GM18873 (cell line): ENCODE measurements at regions not wholly inside any gene's neighbourhood (a gene's known extent, or its start where the extent isn't known, plus 50 kb on each side); places are given as distances from the start of the nearest gene placed in this dataset.
"Not testable (repeated sequence)": the region's sequence is repeated elsewhere in the genome, so short reads cannot be mapped to it uniquely, and the experiment has no call there.

Experiments used
- ATAC-seq: cut with Tn5 transposase; IDR thresholded peaks from one replicate; pipeline ENCODE4 v1.9.1; 2021; ENCODE audit warnings: mild to moderate bottlenecking, moderate library complexity, moderate number of reproducible peaks; ENCODE audit not compliant: unreplicated experiment, low FRiP score

DNA sequence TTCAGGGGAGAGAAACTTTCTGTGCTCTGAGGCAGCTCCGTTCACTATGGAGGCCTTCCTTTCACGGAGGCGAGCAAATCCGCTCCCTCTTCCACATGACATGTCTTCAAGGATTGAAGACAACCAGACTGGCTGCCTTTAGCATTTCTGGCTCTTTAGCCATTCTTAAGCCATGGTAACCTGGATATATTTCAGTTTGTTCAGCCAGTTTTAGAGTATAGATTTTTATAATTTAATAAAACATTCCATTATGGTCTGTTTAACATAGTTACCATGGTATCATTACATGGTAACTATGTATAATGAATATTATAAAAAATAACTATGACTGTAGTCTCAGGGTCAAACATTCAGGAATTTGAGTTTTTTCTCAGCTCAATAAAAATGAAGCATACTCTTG is 54.2 kb upstream of the NFIA start:
- ATAC-seq, result no peak

DNA sequence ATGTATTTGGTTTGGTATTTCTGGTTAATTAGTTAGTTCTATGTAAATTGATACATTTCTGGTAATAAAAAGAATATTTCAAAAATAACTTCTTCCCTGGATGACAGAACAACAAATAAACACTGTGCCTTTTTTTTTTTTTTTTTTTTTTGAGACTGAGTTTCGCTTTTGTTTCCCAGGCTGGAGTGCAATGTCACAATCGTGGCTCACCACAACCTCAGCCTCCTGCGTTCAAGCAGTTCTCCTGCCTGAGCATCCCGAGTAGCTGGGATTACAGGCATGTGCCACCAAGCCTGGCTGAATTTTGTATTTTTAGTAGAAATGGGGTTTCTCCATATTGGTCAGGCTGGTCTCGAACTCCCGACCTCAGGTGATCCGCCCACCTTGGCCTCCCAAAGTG is 64.3 kb upstream of the NFIA start:
- not testable (repeated sequence) for ATAC-seq

DNA sequence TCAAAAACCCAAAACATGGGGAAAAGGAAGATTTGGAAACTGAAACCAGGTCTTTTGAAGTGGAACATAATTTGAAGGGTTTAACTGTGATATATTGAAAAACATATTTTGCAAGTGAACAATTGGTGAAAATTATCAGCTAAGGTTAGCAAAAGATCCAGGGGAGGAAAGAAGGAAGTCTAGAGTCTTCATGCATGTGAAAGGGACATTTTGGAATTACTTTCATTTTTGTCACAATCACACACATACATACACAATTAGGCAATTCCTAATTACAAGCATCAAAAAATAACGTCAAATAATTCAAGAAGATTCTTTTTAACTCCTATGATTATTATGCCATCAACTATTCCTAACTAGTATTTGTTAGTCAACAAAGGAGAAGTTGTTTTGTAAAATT is 64.7 kb upstream of the NFIA start:
- no peak for ATAC-seq

DNA sequence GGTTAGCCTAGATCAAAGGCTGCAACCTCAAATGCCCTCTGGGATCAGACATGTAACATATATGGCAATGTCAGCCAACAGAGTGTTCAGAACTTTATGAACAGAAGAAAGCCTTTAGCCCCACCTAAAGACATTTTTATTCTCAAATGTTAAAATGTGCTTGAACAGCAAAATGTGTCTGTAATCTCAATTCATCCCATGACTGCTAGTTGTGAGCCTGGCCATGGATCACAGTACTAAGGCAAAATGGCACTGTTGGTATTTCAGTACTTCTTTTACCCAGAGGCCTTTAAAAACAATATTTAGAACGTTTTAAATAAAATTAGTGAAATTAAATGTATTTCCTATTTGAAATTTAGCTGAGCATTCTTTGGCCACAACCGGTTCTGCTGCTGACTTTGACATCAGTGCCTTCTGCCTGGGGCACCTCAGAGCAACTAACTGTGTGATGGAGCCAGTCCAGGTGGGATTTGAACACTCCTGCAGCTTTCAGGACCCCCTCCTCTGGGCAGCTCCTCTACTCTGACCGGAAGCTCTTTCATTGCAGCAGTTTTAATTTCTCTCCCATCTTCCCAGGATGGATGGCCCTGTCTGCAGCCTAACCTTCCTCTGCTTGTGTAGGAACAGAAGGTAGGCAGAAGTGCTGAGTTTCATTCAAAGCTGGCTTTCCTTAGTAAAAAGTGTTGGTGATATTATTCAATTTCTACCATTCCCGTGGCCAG is 68.3 kb upstream of the NFIA start:
- no peak for ATAC-seq

DNA sequence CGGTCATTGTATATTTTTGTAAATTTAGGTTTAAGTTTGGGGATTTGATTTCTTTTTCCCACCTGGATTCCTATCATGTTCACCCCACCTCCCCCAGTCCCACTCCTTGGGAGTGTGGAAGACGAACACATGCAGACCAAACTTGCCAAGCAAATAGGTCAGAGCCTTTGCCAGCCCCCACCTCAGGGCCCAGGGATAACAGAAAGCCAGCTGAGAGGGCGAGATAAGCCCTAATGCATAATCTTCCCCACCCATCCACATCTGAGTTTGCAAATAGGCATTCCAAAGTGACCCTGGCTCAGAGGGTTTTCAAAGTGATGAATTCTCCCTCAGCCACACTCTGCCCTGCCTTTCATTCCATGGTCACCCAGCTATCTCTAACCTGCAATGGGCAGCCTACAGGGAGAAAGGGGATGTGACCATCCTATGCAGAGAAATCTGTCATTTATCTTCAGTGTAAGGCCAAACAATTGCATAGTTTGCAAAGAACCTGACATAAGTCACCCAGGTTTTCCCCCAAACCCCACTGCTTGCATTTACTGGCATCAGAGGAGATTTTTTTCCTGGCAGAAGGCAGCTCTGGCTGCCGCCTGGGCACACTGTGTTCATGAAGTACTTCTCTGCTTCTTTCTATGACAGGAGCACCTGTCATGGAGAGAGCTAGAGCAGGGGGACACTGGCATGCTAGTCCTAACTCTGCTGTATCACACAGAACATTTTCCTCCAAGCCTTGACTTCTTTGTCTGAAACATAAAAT is 69.0 kb upstream of the NFIA start:
- ATAC-seq, result no peak

DNA sequence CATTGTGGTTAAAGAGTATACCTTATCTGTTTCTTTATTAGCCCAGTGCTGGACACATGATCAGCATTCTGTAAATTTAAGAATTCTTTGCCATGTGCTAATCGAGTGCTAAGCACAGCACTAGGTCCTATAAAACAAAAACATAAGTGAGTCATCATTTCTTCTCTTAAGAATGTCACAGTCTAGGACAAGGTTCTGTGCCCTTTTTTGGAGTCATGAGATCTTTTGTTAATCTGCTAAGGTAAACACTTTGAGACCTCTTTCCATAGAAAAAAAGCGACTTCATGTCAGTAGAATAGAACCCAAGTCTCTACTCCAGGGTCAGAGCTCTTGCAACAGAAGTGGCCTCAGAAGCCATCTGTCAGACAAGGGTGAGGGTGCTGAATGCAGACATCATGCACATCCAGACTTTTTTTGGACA is 70.0 kb upstream of the NFIA start:
- no peak for ATAC-seq

DNA sequence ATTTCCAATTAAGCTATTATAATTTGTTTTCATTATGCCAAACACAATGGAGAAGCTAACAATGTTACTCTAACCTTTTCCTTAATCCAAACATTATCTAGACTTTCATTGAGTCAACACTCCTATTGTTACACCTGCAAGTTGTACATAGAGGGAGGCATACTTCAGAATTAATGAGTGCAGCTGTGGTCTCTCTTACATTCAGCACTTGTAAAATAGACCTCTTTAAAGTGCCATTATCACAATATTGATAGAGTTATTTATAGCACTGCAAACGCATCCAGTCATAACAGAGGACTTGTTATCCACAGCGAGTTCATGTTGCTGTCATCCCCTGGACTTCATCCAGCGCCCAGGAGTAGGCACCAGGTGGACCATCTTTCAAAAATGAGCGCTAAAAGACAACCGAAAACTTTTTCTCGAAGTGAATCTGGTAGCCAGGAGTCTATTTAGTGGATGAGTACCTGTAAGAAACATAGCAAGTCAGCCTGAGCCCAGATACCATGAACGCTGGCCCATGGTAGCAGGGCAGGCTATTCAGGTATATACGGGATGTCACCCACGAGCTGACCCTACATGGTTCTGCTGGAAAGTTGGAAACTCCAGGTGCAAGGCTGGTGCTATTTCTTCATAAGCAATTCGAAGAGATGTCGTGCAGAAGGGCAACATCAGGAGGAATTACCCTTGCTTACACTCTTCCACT is 70.6 kb upstream of the NFIA start:
- no peak for ATAC-seq

DNA sequence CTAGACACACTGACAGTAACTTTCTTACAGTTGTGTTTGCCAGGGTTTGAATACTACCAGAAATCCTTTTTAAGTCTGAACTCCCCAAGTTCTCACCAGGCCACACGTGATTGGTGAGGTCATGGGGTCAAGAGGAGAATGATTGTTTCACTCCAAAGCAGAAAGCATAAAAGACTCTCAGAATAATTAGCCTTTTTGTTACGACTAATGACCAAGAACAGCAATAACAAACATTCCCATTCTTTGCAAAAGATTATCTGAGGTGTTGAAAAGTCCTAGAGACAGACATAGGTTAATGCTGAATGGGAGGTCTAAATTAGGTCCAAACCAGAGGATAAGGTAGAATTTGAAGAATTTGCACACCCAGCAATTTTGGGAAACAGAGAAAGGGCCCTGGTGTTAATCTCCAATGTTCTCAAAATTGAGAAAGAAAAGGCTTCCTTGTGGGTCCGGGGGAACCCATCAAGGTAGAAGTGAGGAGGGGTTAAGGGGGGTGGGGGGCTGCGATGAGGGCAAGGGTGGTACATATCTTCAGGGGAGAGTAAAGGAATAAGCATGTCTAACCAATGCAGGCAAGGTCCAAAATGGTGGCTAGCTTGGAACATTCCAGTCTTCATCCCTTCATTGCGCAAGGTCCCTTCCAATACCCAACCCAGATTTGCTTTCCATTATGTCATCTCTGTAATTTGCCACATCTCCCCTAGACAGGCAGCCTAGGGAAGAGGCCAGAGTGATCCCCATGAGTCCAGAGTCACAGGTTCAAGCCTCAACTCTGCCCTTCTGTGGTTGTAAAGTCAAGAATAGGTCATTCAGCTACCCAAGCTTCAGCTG is 74.6 kb upstream of the NFIA start:
- no peak for ATAC-seq

DNA sequence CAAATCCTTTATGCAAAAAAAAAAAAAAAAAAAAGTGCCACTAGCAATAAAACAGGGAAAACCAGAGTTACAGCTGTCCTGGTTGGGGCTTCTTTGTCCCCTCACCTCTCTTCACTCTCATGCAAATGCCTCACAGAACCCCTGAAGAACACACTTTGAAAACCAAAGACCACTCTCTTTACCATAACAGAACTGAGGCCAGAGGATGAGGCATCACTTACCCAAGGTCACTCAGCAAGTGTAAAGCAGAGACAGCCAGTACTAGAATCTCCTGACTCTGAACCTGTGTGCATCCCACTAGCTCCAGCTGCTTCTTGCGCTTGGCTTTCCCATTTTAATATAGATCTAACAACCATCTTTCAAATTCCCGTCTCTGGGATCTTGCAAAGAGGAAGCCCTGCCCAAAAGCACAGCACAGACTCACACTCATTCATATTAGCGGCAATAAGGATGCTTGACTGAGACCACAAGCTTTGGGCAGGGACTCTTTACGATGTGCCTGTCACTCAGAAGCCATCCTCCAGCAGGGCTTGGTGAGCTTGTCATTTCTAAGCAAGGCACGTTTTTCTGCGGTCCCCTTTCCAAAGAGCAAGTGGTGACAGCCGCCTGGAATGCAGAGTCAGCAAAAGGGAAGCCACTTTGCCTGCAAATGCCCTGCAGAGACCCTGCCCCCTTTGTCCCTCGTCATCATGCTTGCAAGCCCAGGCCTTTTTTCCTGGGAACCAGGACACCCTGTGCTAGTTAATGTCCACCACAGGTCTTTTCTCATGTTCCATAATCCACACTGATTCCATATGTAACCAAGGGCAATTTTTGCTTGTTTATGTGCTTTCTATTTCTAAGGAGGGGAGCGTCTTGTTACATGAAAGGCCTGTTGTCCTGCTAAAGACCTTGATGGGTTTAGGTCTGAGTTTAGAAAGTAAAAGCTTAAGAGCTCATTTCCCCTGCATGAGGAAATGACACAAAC is 76.5 kb upstream of the NFIA start:
- no peak for ATAC-seq

DNA sequence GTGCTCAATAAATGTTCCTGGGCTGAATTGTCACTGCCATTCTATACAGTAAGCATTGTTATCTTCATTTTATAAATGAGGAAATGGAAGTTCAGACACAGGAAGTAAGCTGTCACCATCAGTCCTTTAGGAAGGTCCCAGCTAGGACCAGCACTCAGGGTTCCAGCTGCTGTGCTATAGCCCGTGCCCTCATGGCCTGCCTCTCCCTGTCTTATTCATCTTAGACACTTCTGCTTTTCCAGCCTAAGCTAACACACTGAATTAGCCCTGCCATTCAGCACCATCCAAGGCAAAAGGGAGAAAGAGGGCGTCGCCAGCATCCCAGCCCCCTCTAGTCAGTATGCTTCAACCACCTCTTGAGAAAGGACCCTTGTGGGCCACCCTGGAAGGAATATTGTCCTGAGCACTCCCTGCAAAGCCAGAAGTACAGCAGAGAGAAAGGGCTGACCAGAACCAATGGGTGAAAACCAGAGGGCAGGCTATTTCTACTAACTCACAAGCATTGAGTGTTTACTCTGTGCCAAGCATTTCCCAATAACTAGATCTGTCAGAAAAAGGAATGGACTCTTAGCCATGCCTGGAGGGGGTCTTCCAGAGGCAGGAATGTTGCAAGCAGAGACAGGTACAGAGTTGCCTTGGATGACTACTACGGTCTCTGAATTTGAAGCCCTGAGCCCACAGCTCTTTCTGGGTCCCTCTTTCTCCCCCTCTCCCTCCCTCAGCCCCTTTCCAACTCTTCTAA is 77.9 kb upstream of the NFIA start:
- ATAC-seq, result no peak

DNA sequence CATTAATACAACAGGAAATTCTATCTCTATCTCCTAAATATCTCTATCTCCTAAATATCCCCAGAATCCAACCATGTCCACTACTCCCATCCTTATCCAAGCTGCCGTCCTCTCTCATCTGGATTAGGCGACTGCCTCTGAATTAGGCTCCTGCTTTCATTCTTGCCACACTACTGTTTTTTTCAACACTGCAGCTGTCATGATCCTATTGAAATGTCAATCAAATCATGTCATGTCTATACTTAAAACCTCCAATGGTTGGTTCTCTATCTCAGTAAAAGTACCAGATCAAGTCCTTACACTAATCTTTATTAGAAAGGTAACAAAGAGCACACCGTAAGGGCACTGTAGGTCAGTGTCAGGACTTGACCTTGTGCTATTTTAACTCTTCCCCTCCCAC is 82.0 kb upstream of the NFIA start:
- ATAC-seq, result no peak

DNA sequence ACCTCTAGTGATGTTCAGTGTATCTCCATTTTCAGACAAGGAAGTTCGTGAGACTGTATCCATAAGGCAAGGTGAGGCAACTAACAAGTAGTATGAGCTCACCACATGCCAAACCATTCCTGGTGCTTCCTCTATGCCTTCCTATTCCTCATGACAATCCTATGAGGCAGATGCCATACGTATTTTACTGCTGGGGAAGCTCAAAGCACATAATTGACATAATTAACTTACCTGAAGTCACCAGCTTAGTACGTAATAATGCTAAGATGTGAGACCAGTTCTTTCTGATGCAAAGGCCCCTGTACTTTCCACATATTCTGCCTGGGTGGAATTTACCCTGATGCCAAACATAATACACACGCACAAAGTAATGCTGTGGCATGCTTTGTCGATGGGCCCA is 83.6 kb upstream of the NFIA start:
- no peak for ATAC-seq

DNA sequence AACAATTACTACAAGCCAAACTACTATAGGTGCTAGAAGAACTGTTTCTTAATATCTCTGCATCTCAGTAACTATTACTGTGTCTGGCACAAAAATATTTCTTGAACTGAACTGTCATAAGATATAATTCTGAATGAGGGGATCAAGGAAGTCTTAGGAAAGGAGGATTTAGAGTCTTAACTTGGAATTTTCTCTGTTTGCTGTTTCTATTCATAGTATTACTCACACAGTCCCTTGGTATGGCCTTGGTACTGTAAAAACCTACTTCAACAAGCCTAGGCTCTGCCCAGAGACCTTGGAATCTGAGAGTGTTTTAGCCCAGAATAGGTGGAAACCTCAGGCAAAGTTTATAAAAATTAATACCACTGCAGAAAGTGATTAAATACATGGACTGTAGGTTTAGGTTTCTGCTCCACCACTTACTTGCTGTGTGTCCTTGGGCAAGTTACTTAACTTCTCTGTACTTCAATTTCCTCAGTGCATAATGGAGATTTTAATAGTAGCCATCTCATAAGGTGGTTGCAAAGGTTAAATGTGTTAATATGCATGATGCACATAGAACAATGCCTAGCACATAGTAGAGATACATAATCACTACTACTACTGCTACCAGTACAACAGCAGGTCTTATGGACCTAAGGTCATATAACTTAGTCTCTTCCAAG is 87.4 kb upstream of the NFIA start:
- ATAC-seq, result no peak

DNA sequence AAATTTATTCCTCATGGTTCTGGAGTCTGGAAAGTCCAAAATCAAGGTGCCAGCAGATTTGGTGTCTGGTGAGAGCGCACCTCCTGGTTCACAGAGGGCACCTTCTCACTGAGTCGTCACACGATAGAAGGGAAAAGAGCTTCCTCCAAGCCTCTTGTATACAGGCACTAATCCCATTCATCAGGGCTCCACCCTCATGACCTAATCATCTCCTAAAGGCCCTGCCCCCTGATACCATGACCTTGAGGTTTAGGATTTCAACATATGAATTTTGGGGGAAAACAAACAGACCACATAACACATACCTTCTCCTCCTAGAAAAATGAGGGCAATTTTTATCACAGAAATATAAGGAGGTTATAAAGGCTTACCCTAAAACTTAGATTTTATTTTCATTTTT is 88.0 kb upstream of the NFIA start:
- ATAC-seq, result no peak

DNA sequence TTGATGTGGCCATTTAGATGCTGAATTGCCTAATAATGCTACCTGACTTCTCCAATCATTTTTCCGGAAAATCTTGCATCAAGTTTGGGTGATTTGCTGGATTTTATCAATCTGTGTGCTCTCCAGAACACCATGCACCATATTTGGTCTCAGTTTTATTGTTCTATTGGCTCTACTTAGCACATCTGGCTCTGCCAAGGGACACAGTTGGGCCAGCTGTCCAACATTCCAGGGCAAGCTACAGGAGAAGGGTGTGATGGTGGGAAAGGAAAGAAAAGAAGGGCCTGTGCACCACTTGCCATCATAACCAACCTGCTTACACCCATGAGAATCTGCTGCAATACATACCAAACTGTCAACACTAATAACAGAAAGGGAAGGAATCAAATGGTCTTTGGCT is 90.2 kb upstream of the NFIA start:
- no peak for ATAC-seq

DNA sequence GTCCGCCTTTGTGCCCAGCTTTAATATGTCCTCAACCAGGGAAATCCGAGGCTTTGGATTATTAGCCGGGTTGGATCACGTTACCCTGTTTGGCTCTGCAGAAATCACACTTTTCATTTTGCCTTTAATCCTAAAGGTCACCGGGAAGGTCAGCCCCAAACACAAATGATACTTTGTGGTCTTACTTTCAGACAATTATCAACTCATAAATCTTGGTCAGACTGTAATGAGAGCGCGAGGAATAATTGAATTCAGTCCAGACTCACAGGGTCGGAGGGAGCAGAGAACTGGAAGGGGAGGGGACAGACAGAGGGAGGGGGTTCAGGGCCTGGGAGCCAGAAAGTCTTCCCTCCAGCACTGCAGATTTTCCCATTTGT is 91.7 kb upstream of the NFIA start:
- ATAC-seq, result no peak

DNA sequence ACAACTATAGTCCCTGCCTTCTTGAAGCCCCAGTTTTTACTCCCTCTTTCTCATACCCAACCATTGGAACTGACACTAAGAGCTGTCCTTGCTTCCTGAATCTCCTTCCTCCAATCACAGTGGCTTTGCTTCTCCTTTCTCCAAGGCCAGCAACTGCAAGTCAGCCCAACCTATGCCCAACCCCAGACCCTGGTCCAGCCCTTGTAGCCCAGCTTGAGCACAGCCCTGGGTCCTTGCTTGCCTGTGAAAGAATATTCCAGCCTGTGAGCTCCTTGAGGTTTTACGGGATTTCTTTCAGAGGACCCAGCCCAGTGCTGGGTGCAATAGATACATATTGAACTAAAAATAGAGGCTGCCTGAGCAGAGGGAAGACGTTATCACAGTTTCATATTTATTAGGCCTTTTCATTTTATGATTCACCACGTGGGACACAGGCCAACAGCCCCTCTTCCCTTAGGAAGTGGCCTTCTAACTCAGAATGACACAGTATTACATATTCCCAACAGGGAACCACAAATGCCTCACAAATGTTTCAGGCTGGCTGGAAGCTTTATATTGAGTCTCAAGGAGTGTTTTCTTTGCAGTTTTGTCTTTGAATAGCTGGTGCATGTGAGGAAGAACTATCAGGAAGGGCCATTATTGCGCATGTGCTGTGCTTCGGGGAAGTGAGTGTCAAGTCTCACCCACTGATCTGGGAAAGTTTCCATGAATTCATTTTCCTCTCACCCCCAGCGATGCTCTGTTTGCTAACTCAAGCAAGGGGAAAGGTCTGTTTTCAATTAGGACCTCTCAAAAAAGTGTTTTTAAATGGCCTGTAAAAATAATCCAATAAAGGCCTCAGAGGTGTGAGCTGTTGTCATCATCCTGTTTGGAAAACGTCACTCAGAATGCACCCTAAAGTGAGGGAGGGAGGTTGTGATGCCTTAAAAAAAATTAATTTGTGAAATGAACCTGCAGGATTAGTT is 92.3 kb upstream of the NFIA start:
- ATAC-seq, result no peak
